Ovary (tissue), 7 donors: ENCODE measurements at regions not wholly inside any gene's neighbourhood (a gene's known extent, or its start where the extent isn't known, plus 50 kb on each side); places are given as distances from the start of the nearest gene placed in this dataset.

Experiments used
- DNase-seq, 5 donors: peaks; one replicate each; pipeline ENCODE4 v3.0.0-alpha.2; 2019 to 2020
- H3K27ac ChIP-seq, 2 donors: fragments of 200-600 bp; one replicate each; pipeline versions ENCODE4 v1.5.1 to v1.8.0; 2019 to 2022
- H3K27me3 ChIP-seq: fragments of 200-600 bp; one replicate; pipeline ENCODE4 v1.8.0; 2022
- H3K36me3 ChIP-seq: fragments of 200-600 bp; sonication (generic); one replicate; pipeline ENCODE4 v1.5.1; 2019
- H3K4me1 ChIP-seq: one replicate; pipeline ENCODE4 v1.8.1; 2013; ENCODE audit warnings: mild to moderate bottlenecking, moderate library complexity; ENCODE audit not compliant: insufficient read depth
- H3K4me3 ChIP-seq: fragments of 200-600 bp; sonication (generic); one replicate; pipeline ENCODE4 v1.5.1; 2017
- H3K9me3 ChIP-seq, 2 donors: fragments of 200-600 bp in 1 of 2; sonication (generic) in 1 of 2; one replicate each; pipeline versions ENCODE4 v1.5.1 to v1.8.1; 2013 to 2019; ENCODE audit warnings: mild to moderate bottlenecking in 1 of 2, moderate library complexity in 1 of 2
- EP300 ChIP-seq: sonication (generic); formaldehyde crosslinking; IDR thresholded peaks from one replicate; pipeline ENCODE4 v1.6.1; 2017; ENCODE audit warnings: antibody characterized with exemption
- POLR2A ChIP-seq: fragments of 450-650 bp; IDR thresholded peaks from one replicate; pipeline ENCODE4 v1.6.1; 2017; ENCODE audit warnings: antibody characterized with exemption, mild to moderate bottlenecking, moderate library complexity
- WGBS, 3 donors: extraction: QIAGEN DNeasy Blood & Tissue Kit in 1 of 3; methylation state at CpG; one replicate each; pipeline versions ENCODE4 v1.1.5 to v1.1.7; 2013 to 2017; 5-methylcytosine and 5-hydroxymethylcytosine counted together
- intact Hi-C, 4 donors: fragments of 100-400 bp; cut with DNase I; formaldehyde crosslinking; loops; one replicate each; pipeline versions ENCODE4 v1.11.0 to v1.15.1; 2022 to 2023
- TF ChIP-seq, protein P1 (sequence below), 3 donors: fragments of 450-650 bp in 2 of 3; fragments of 200-600 bp in 1 of 3; IDR thresholded peaks; one replicate each; pipeline versions ENCODE4 v1.5.1 to v1.8.0; 2016 to 2022; ENCODE audit warnings: antibody characterized with exemption in 3 of 3, mild to moderate bottlenecking in 1 of 3
- donor health status: DM: no; HTN: no; CAD: no; lungs with moderate emphysema.
- donor health status: DM: no; HTN: no; CAD: no.
- donor health status: Bipolar disorder and iron deficiency.
- donor health status: DM: no; HTN: no; CAD: no.
- donor health status: DM: yes; HTN: yes; CAD: no.

DNA sequence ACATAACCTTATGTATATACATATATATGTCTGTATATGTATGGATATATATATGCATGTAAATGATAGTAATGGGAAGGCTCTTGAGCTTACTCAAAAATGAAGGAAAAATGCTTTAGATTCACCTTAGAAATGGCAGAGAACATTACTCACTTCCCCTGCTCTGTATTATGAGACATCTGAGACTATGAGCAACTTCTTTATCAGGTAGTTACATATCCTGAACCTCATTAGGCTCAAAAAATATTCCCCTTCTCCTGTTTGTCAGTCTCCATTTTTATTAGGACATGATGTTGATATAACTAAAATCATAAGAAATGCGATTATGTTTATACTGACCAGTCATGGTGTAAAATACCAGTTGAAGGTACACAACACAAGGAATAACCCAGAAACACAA is 800.1 kb upstream of the ZWINT start:
- Histone ChIP-seq H3K4me3 (no peak overlapping the region), H3K9me3 (no peaks in the 10 kb centered on the region), H3K27ac (no peak overlapping the region), H3K4me1 (no peaks in the 10 kb centered on the region), H3K27me3 (no peaks in the 10 kb centered on the region), H3K36me3 (no peaks in the 10 kb centered on the region)
- 82 to 91% (median 90%) methylated on average over 1 of the region's 1 CpG for WGBS, 3 donors
- intact Hi-C loops = no loop called here
- DNase-seq = no peak
- no peak for TF ChIP-seq POLR2A
- no peak for TF ChIP-seq EP300
- TF ChIP-seq, protein P1, sequence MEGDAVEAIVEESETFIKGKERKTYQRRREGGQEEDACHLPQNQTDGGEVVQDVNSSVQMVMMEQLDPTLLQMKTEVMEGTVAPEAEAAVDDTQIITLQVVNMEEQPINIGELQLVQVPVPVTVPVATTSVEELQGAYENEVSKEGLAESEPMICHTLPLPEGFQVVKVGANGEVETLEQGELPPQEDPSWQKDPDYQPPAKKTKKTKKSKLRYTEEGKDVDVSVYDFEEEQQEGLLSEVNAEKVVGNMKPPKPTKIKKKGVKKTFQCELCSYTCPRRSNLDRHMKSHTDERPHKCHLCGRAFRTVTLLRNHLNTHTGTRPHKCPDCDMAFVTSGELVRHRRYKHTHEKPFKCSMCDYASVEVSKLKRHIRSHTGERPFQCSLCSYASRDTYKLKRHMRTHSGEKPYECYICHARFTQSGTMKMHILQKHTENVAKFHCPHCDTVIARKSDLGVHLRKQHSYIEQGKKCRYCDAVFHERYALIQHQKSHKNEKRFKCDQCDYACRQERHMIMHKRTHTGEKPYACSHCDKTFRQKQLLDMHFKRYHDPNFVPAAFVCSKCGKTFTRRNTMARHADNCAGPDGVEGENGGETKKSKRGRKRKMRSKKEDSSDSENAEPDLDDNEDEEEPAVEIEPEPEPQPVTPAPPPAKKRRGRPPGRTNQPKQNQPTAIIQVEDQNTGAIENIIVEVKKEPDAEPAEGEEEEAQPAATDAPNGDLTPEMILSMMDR (IDR thresholded peaks at IDR 0.05) = no peak

DNA sequence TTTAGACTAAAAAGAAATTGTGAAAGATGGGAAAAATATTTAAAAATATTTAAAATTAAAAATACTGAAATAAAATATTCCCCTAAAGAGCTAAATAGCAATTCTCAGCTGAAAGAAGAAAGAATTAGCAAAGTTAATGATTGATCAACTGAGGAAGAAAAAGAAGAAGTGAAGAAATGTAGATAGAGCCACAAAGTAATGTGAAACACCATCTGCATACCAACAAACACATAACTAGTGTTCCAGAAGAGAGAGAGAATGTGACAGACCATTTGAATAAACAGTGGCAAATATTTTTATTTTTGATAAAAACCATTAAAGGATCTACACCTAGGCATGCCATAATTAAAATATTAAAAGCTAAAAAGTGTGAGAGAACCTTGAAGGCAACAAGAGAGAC is 784.5 kb upstream of the ZWINT start:
- H3K27ac ChIP-seq = no peak overlapping the region
- H3K27me3 ChIP-seq = no peaks in the 10 kb centered on the region
- no peaks in the 10 kb centered on the region for H3K4me1 ChIP-seq
- no peaks in the 10 kb centered on the region for H3K9me3 ChIP-seq
- TF ChIP-seq EP300 (no peak), POLR2A (no peak)
- TF ChIP-seq, protein P1 (IDR thresholded peaks at IDR 0.05) = no peak
- H3K36me3 ChIP-seq = no peaks in the 10 kb centered on the region
- DNase-seq = no peak
- intact Hi-C loops = no loop called here
- H3K4me3 ChIP-seq = no peak overlapping the region

DNA sequence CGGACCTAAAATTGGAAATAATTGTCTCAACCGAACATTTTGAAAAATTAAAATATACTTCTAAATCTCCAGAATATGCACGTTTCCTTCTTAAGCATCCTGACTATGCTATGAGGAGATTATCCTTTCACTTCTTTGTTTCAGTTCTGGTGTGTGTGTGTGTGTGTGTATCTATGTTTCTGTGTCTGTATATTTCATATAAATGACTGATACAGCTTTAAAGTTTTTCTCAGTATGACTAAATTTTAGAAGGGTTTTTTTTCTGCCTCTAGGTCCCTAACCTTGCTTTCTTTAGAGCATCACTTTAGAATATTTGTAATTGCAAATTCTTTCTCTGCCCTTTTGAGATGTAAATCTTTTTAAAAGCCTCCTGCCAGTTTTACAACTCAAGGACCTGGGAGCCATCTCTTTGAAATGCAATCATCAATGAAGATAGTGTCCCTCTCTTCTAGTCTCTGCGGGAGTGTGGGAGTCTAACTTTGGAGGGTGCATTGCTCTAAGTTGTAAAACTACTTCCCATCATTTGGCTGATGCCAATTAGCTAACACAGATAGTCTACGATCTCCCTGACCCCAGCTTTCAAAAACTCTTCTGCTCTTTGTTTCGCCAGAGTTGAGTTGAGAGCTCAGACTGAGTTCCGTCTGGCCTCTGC is 782.0 kb upstream of the ZWINT start:
- H3K27me3 ChIP-seq = no peaks in the 10 kb centered on the region
- no peaks in the 10 kb centered on the region for H3K9me3 ChIP-seq
- no peaks in the 10 kb centered on the region for H3K36me3 ChIP-seq
- intact Hi-C loops = no loop called here
- H3K4me1 ChIP-seq = no peaks in the 10 kb centered on the region
- no peak for DNase-seq
- no peak overlapping the region for H3K4me3 ChIP-seq
- WGBS, 3 donors = 41 to 65% (median 51%) methylated on average over 7 of the region's 7 CpGs
- H3K27ac ChIP-seq = no peak overlapping the region
- TF ChIP-seq POLR2A (no peak), EP300 (no peak)
- TF ChIP-seq, protein P1 (IDR thresholded peaks at IDR 0.05) = no peak

DNA sequence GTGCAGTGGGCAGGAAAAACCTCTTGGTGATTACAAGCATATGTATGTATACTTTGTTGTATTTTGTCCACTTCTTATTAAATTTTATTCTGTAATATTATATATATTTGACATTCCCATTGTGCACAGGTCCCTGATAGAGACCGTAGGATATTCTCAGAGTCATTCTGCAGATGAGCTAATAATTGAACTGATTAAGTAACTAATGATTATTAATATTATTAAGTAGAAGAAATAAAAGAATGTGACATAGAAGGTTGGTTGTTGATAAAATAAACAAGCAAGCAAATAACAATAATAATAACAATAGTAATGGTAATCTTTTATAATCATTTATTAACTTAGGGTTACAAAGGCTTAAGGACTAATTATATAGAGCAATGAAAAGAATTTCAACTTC is 780.6 kb upstream of the ZWINT start:
- no peaks in the 10 kb centered on the region for H3K27me3 ChIP-seq
- no peaks in the 10 kb centered on the region for H3K36me3 ChIP-seq
- intact Hi-C loops = no loop called here
- DNase-seq = no peak
- H3K4me3 ChIP-seq = no peak overlapping the region
- TF ChIP-seq POLR2A = no peak
- TF ChIP-seq, protein P1 (IDR thresholded peaks at IDR 0.05) = no peak
- TF ChIP-seq EP300 = no peak
- H3K4me1 ChIP-seq = no peaks in the 10 kb centered on the region
- no peak overlapping the region for H3K27ac ChIP-seq
- WGBS, 3 donors = 93 to 97% (median 97%) methylated on average over 1 of the region's 1 CpG
- no peaks in the 10 kb centered on the region for H3K9me3 ChIP-seq
